PFSK-1 (cell line): ENCODE measurements at regions not wholly inside any gene's neighbourhood (a gene's known extent, or its start where the extent isn't known, plus 50 kb on each side); places are given as distances from the start of the nearest gene placed in this dataset.

Experiments
- FOXP2 ChIP-seq: optimal IDR thresholded peaks from 2 replicates; pipeline ENCODE3; 2011; ENCODE audit warnings: borderline replicate concordance, control low read depth, inconsistent platforms; ENCODE audit not compliant: insufficient read depth; ENCODE audit errors: extremely low read length, extremely low read depth
- POLR2AphosphoS5 ChIP-seq: IDR thresholded peaks from 2 replicates; pipeline ENCODE4 v1.6.1; 2012; ENCODE audit warnings: low read depth, mild to moderate bottlenecking, control low read depth, low read length, moderate library complexity
- SIN3A ChIP-seq: IDR thresholded peaks from 2 replicates; pipeline ENCODE4 v1.6.1; 2012; ENCODE audit warnings: mild to moderate bottlenecking, low read length, moderate library complexity, borderline replicate concordance; ENCODE audit not compliant: insufficient read depth
- TAF1 ChIP-seq: IDR thresholded peaks from 2 replicates; pipeline ENCODE4 v1.6.1; 2012; ENCODE audit warnings: low read length, control low read depth, borderline replicate concordance; ENCODE audit not compliant: insufficient read depth
- TF ChIP-seq, protein P1 (sequence below), 2 experiments: IDR thresholded peaks; 2 replicates each; pipeline versions ENCODE4 v1.6.1 to v1.8.0; 2011 to 2012; ENCODE audit warnings: low read depth in 2 of 2, low read length in 2 of 2, control low read depth in 1 of 2, inconsistent platforms in 1 of 2, mild to moderate bottlenecking in 1 of 2, moderate library complexity in 1 of 2; ENCODE audit not compliant: insufficient read depth in 1 of 2

- TF ChIP-seq SIN3A (no peak), POLR2AphosphoS5 (no peak), FOXP2 (no peak), TAF1 (no peak)
- TF ChIP-seq, protein P1, sequence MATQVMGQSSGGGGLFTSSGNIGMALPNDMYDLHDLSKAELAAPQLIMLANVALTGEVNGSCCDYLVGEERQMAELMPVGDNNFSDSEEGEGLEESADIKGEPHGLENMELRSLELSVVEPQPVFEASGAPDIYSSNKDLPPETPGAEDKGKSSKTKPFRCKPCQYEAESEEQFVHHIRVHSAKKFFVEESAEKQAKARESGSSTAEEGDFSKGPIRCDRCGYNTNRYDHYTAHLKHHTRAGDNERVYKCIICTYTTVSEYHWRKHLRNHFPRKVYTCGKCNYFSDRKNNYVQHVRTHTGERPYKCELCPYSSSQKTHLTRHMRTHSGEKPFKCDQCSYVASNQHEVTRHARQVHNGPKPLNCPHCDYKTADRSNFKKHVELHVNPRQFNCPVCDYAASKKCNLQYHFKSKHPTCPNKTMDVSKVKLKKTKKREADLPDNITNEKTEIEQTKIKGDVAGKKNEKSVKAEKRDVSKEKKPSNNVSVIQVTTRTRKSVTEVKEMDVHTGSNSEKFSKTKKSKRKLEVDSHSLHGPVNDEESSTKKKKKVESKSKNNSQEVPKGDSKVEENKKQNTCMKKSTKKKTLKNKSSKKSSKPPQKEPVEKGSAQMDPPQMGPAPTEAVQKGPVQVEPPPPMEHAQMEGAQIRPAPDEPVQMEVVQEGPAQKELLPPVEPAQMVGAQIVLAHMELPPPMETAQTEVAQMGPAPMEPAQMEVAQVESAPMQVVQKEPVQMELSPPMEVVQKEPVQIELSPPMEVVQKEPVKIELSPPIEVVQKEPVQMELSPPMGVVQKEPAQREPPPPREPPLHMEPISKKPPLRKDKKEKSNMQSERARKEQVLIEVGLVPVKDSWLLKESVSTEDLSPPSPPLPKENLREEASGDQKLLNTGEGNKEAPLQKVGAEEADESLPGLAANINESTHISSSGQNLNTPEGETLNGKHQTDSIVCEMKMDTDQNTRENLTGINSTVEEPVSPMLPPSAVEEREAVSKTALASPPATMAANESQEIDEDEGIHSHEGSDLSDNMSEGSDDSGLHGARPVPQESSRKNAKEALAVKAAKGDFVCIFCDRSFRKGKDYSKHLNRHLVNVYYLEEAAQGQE (IDR thresholded peaks at IDR 0.05; ENCODE audit: insufficient read depth in 1 of 2, low read depth in 2 of 2, low read length in 2 of 2), result no peak
These were observed 334.4 kb upstream of the DLGAP1 start for GRCh38 chr18:4789506-4789905.

GRCh38 chr18:4781873-4782272 is 326.8 kb upstream of the DLGAP1 start:
- TF ChIP-seq, protein P1 (IDR thresholded peaks at IDR 0.05; ENCODE audit: insufficient read depth in 1 of 2, low read depth in 2 of 2, low read length in 2 of 2), result no peak
- TF ChIP-seq SIN3A, result no peak
- no peak for TF ChIP-seq TAF1
- TF ChIP-seq FOXP2, result no peak

DNA sequence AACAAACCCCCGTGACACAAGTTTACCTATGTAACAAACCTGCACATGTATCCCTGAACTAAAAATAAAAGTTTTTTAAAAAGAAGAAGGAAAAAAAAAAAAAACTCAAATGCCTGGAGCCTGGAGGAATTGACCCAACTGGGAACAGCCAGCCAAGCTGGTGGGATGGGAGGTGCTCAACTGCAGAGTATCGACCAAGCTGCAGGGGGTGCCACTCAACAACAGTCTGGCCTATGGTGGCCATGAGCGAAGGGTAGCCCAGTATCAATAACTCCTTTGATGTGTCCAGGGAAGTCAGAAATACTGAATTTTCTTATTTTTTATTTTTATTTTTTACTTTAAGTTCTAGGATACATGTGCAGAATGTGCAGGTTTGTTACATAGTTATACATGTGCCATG is 310.3 kb upstream of the DLGAP1 start:
- TF ChIP-seq, protein P1 (IDR thresholded peaks at IDR 0.05; ENCODE audit: insufficient read depth in 1 of 2, low read depth in 2 of 2, low read length in 2 of 2), result no peak
- TF ChIP-seq TAF1 (no peak), FOXP2 (no peak), POLR2AphosphoS5 (no peak), SIN3A (no peak)

DNA sequence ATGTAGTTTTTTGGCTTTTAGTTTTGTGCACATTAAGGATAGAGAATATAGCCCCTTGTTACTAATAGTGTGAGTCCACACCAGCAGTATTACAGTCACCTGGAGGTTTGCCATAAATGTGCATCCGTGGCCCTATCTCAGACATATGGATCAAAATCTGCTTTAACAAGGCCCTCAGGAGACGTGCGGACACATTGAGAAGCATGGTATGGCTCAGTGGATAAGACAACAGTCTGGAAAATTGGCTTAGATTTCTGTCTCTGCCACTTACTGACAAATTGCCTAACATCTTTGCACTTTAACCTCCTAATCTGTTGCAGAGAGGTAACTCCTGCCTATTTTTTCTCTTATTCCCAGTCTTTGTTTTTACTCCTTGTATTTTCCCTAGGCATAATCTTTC is 307.2 kb upstream of the DLGAP1 start:
- no peak for TF ChIP-seq TAF1
- TF ChIP-seq, protein P1 (IDR thresholded peaks at IDR 0.05; ENCODE audit: insufficient read depth in 1 of 2, low read depth in 2 of 2, low read length in 2 of 2), result no peak
- TF ChIP-seq SIN3A, result no peak
- no peak for TF ChIP-seq FOXP2
- no peak for TF ChIP-seq POLR2AphosphoS5

GRCh38 chr18:4758980-4759379 is 303.9 kb upstream of the DLGAP1 start:
- TF ChIP-seq FOXP2 (no peak), POLR2AphosphoS5 (no peak)

DNA sequence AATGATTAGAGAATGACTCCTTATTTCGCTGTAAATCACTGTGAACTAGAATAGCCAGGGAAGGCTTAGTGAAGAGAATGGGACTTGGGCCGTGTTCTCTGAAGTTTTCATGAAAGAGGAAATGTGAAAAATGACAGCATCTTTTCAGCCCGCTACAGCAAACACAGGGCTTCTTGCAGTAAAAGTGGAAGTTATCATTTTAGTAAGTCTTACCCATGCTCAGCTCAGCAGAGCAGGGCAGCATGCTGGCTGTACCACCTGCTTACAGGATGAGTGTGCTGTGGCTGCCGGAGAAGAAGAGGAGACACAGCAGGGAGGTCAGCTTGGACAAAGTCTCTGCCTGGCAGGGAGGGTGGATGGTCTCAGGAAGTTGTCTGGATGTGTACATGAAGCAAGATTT is 300.7 kb upstream of the DLGAP1 start:
- TF ChIP-seq SIN3A, result no peak
- TF ChIP-seq FOXP2, result no peak
- TF ChIP-seq, protein P1 (IDR thresholded peaks at IDR 0.05; ENCODE audit: insufficient read depth in 1 of 2, low read depth in 2 of 2, low read length in 2 of 2), result no peak
- no peak for TF ChIP-seq POLR2AphosphoS5
- no peak for TF ChIP-seq TAF1
